ENCODE measurements at regions not wholly inside any gene's neighbourhood (a gene's known extent, or its start where the extent isn't known, plus 50 kb on each side); places are given as distances from the start of the nearest gene placed in this dataset.
"Not testable (repeated sequence)": the region's sequence is repeated elsewhere in the genome, so short reads cannot be mapped to it uniquely, and the experiment has no call there.

DNA sequence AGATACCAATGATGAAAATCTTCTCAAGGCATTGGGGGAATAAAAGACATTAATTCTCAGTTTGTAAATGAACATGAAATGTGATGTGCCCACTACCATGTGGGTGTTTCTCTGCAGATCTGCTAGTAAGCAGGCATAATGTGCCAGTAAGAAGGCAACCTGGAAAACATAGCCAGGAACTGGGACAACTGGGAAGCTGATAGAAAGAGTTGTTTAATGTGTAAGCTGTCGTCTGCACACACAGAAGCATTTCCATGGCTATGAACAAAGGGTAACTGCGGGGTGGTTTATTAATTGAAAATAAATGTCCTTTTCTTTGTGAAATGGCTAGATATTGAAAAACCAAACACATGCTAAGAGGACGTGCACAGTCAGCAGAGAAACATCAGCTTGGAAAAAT lies 52.0 kb downstream of the ZC3H11B start:
- DNase-seq = no peak

DNA sequence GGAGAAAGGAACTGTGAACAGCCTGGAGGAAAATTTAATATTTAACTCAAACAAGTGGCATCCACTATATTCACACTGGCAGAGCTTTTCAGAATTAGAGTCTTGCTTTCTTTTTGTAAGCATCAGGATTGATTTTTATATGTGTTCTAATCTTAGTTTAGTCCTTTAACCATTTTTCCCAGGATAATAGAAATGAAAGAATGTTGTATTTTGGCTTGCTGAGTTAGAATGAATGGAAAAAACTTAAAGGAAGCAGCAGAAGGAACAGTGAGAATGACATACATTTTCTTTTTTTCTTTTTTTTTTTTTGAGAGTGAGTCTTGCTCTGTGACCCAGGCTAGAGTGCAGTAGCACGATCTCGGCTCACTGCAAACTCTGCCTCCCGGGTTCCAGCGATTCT lies 53.0 kb downstream of the ZC3H11B start:
- DNase-seq = no peak

DNA sequence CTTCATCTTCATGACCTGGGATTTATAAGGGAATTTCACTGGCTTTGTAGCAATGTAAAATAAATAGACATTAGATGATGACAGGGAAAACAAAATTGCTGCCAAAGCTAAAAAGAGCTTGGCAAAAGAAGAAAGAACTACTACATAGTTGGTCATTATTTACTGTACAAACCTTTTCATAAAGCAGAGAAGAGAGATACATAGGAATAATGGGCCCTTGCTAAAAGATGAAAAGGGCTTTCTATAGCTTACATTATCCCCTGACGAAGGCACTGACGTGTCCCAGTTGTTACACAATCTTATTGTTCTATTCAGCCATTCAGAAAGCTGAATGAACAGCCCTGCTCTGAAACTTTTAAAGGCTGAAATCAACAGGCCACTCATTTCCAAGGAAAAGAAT lies 57.1 kb downstream of the ZC3H11B start:
- DNase-seq = no peak

DNA sequence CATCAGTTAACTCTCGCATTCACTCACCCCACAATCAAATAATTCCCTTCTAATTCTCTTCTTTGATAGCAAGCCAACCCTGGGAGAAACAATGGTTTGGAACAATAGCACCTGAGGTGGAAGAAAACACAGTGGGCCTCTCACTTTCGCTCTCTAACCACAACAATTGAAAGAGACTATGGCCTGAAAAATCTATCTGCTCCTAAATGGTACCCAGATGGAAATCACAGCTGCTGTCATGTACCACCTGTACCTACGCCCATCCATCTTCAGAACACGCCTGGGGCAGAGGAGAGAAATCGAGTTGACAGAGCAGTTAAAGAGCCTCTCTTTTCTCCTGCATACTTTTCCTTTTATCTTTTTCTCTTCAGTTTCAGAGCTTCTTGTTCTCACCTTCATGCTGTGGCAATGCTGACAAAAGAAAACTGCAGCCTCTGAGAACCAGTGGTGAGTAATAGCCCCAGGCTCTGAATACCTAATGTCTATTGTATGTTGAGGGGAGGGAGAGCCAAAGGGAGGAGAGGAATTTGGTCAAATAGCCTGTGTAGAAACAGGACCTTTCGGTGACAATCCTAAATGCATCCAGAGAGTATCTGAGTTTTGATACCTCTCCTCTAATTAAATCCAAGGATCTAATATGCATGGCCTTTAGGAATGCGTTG lies 57.7 kb downstream of the ZC3H11B start:
- DNase-seq = no peak

DNA sequence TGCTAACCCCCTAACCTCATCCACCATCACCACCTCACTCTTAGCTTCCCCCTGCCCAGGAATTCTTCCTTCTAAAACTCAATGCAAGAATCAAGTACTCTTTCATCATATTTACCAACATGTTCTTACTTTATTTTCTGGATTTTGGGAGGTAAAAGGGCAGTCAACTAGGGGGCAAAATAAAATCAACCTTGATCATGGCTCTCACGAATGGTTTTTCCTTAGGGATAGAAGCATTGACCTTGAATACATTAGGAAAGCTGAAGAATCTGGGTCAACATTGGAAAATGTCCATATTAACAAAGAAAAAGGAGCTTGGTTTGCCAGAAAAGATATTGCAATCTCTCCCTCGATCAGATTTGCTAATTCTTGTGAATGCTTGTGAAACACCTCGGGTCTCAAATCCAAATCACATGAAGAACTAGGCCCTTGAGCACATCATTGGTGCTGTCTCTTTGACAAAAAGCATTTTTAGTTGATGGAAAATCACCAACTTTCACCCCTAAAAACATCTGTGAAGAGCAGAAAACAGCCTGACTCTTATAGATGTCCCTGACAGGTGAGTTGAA lies 58.9 kb downstream of the ZC3H11B start:
- DNase-seq = no peak

DNA sequence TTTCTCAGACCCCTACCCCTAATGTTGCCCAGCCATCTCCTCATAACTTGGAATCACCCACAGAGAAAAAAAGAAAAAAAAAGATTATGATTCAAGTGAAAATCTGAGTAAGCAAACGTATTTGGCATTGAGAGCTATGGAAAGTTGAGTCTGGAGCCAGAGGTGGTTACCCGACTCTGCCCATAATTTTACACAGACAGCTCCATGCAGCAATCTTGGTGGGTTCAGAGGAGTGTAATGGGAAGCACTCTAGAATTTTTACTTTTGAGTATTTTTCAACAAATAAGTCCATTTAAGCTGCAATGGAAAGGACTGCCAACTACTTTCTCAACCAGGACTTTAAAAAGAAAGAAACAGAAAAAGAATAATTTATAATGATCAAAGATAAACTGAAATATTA lies 62.7 kb downstream of the ZC3H11B start:
- no peak for DNase-seq

DNA sequence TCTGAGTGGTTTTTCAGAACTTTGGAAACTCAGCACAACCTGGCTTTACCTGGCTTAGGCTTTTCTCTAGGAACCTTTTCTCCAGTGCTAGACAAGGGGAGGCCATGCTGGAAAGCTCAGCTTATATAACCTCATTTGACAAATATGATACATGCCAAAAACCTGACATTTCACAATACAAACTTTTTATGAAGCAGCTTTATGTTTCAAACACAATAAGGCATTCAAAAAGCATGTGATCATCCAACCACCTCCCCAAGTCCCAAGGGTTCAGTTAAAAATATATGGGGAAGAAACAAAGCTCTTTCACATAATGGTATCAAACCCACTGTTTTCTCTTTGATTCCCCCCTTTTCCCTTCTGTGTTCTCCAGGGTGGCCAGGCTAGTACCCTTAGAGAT lies 63.7 kb downstream of the ZC3H11B start:
- DNase-seq = no peak

DNA sequence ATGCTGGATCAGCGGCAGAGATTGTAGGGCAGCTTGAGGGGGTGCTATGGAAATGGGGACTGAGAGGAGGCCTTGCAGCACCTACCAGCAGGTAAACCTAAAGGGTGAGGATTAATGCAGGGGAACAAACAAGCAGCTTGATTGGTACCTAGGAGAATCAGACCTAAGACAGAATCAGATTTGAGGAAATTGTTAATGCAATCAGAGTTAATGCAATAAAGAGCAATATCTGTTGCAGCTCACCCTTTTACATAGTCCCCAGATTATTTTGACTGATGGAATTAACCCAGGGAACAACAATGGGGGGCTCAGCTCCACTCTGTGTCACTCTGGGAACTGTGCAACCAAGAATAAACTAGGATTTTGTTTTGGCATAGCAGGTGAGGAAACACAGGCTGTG lies 64.5 kb downstream of the ZC3H11B start:
- DNase-seq = no peak

DNA sequence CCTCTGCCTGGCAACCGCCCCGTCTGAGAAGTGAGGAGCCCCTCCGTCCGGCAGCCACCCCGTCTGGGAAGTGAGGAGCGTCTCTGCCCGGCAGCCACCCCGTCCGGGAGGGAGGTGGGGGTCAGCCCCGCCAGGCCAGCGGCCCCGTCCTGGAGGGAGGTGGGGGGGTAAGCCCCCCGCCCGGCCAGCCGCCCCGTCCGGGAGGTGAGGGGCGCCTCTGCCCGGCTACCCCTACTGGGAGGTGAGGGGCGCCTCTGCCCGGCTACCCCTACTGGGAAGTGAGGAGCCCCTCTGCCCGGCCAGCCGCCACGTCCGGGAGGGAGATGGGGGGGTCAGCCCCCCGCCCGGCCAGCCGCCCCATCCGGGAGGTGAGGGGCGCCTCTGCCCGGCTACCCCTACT lies 67.1 kb downstream of the ZC3H11B start:
- DNase-seq = not testable (repeated sequence)

DNA sequence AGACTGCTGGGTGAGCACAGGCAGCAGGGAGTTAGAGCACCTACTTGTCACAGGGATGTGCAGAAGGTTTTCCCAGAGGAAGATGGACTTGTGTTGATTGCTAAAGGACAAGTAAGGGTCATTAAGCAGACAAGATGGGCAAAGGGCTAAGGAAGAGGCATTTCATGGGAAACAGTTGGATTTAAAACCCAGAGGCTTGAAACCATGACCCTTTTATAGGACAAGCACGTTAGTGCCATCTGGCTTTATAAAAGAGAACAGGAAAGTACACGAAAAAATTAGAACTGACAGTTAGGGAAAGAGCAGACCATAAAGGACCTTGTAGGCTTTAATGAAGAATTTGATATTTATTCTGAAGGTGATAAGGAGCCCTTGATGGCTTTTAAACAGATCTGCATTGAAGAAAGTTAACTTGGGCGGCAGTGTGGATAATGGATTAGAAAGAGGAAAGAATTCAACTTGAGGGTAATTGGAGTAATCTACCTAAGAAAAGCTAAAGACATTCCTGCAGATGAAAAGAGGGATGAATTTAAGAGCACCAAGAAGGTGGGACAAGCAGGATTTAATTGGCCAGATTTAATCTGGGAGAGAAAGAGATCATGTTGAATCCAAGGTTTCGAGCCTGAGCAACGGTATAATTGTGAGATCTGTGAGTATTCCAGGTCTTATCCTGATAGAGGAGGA lies 68.6 kb downstream of the ZC3H11B start:
- DNase-seq = no peak

DNA sequence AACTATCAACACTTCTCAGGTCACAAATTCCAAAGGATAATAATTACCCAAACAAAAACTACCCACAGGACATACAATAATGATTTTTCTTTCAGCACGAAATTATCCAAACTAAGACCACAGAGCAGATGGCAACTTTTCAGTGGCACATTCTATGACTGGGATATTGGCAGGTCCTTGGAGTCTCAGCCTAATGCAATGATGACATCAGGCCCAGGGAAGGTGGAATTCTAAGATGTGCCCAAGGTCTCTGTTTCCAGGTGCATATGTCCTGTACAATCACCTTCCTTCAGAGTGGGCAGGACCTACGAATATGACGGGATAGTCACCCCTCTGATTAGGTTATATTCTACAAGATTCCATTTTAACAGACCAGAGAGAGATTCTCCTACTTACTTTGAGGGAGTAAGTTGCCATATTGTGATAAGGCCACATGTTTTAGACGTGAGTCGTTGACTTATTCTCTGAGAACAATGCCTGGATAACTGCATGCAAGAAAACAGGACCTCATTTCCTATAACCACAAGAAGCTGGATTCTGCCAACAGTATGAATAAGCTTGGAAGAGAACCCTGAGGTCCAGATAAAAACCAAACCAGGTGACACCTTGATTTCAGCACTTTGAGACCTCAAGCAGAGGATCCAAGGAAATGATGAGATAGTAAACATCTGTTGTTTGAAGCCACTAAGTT lies 69.9 kb downstream of the ZC3H11B start:
- DNase-seq = no peak

DNA sequence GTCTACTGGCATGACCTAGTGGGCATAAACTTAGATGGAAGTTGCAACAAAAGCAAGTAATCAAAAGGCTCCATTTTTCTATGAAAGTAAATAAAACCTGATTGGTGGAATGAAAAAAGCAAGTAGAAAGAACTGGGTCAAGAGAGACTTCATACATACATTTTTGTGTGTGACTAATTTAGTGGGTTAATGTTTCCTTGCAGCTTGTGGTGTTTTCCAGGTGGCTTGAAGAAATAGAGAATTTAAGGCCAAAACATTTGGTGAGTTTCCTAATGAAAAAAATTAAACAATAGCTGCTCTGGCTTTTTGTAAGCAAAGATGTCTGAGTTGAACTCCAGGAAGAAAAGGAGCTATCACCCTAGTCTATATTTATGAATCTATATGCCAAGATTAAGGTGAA lies 71.0 kb downstream of the ZC3H11B start:
- DNase-seq = no peak

DNA sequence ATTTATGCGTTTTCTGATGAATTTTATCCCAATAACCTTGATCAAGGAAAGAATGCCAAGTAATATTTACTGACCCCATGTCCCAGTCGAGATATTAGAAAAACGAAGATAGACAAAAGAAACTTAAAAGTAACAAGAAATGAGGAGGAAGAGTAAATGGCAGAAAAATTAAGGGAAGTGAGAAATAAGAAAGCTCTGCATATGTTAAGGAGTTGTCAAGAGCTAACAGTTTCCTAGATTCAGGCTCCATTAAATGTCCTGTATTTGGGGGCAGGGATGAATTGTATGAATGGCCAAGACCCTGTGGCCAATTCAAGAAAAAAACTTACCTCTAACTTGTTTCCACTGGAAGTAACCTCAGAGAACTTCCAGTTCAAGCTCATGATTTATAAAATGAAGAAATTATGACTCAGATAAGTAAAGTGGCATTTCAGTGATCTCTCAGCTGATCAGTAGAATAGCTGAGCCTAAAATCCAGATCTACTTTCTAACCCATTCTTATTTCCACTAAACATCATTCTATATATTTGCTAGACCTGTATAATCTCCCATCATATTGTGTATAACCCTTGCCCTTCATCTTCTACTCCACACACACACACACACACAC lies 73.2 kb downstream of the ZC3H11B start:
- DNase-seq = no peak

DNA sequence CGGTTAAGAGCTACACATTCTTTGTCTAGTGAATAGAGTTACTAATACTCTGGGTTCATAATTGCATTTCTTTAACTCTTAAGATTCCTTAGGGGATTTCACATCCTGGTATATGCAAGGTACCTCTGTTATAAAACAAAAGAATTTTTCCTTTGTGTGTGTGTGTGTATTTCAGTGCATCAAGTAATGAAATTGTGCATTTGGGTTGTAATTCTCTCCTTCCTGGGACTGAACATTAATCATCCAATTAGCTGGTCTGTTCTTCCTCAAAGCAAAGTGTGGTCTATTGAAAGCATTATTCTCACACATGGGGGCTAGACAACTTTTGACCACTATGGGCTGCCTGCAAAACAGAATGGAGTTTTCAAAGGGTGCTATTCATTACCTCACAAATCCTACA lies 74.0 kb downstream of the ZC3H11B start:
- no peak for DNase-seq

DNA sequence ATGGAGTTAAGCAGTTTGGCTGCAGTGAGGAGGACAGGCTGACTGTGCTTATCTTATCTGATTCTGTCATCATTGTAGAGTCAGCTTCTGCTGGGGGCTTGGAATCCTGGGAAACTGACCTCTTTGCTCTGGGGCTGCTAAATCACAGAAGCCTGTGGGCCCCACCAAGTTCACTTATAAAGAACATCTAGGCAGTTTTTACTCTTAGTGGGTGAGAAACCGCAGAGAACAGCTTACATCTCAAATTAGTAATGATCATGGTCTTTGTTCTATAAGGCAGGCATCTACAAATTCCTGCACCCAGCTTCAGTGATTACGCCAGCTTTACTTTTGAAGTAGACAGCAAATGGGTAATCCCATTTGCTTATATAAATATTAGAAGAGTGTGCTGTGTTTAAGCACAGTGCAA lies 75.7 kb downstream of the ZC3H11B start:
- DNase-seq = no peak

DNA sequence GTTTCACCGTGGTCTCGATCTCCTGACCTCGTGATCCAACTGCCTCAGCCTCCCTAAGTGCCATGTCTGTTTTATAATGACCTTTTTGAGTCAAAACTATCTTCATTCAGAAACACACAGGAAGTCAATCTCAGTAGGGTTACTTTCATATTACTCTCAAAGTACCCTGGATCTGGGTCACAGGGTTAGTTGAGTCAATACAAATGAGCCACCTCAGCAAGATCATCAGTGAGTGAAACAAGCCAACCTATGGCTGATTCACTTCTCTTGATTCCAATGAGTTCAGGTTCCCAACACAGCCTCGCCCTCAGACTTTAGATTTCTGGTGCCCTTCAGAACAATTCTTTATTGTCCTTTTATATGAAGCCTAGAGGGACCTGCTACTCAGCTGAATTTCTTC lies 76.9 kb downstream of the ZC3H11B start:
- DNase-seq = no peak

DNA sequence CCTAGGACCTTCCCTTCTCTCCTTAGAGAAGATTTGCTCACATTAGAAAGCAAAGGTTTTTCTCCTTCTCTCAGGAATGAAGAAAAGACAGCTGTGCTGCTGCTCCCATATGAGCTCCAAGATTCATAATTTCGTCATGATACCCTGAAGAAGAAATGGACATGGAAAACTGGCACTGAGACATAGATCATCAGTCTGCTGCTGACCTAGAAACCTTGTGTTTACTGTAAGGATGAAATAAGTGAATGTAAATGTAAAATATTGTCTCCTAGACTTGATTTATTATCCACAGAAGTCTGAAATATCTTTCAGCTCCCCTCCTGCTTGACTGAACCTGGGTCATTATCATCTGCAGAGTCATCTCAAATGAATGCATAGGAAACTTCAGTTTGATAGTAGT lies 77.9 kb downstream of the ZC3H11B start:
- no peak for DNase-seq

DNA sequence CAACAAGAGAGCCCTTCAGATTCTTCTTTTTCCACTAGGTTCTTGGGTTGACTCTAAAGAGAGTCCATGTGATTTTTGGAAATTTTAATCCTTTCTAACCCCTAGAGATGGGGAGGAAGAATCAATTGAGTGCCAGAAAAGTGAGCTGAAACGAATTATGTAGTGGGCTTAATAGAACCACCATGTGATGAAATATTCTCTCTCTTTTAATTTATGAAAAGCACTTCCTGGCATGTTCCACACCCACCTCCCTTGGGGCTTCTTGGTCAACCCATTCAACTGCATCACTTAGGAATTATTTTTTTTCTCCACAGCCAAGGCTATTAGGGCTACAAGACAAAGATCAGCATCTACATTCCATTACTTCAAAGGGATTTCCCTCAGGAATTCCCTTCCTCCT lies 79.6 kb downstream of the ZC3H11B start:
- DNase-seq = no peak

DNA sequence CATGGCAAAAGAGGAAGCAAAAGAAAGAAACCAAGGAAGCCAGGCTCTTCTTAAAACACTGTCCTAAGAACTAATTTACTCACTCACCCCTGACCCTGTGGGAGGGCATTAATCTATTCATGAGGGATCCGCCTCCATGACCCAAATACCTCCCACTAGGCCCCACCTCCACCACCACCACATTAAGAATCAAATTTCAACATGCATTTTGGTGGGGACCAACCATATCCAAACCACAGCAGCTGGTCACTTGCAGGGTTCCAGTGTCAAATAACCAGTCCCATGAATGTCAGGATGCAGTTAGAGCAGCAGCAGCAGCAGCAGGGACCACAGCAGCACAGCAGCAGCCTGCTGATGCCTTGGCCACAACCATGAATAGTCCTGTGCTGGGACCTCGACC lies 83.8 kb downstream of the ZC3H11B start:
- no peak for DNase-seq

DNA sequence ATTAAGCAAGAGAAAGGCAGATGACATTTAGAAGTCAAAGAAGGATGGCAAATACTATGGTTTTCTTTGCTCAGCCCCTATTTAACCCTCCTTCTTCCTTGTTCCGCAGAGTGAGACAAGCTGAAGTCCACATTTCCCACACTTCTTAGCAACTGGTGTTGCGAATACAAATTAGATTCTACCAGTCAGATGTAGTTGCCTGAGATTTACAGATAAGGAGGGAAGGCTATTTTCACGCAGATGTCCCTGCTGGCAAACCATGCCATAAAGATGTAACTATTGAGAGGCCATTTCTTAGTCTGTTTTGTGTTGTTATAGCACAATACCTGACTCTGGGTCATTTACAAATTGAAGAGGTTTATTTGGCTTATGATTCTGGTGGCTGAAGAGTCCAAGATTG lies 84.3 kb downstream of the ZC3H11B start:
- DNase-seq = no peak

DNA sequence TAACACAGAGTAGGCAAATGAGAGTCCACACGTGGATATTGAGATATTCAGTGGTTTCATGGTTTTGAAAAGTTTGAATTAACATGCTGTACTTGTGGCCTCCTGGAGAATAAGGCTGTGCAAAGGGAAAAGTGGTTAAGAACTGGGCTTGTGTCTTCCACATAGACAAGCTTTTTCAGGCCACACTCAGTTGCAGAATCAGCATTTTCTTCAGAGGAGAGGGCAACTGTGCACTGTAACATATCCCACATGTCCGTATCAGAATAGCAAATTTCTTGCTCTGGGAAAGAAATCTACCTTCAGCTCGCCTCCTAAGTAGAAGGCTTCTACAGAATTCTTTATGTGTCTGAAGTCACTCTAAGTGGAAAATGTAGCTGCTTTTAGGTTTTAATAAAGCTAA lies 84.9 kb downstream of the ZC3H11B start:
- no peak for DNase-seq

DNA sequence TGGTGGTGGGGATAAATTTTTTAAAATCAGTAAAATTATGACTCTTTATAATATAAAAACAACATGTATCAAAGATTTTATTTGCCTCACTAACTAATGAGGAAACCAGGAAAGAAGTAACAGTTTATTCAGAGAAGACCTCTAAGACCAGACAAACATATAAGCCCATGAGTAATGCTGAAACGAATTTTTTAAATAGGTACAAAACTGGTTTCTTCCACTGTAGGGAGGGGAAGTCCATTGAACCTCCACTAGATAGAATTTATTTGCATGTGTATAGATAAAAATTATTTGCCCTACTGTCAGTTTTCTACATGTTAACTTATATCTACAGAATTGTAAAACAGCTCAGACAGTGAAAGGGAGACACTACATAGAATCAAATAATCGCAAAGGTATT lies 86.8 kb downstream of the ZC3H11B start:
- DNase-seq = no peak

DNA sequence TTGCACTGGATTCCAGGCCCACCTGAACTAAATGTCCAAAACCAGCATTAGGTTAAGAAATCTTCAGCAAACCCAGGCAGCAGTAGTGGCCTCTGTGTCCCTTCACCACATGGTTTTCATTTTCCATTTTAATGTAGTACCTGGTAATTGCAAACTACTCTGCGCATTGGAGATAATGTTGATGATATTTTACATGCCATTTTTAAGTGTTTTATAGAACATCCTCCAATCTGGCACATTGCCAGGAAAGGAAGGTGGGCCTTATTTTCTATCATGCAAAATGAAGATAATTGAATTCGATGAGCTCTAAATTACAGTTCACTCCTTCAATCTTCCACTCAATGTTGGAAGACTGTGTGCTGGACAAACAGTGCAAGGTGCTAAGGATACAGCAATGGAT lies 89.5 kb downstream of the ZC3H11B start:
- no peak for DNase-seq

DNA sequence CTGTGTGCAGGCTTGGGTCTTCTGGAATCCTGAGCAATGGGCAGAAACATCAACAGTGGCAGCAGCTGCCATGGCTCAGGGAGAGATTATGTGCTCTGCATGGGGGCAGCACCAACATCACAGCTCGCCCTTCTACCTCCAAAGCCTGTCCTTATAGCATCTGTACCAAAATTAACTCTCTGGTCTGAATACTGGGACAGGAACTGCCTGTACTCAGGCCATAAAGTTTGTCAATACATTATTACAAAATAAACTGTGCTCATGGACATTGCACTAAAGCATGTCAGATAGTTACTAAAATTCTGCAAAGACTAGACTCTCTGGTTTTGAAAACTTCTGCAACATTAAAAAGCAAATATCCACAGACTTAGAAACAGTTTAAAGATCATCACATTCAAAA lies 91.6 kb downstream of the ZC3H11B start:
- DNase-seq = no peak

Measured in activated CD8-positive, alpha-beta memory T cell treated with anti-CD3 and anti-CD28 coated beads, Interleukin-2, amount 50 U/mL, for 4 hours (primary cell).